Uterus (tissue), 3 donors: ENCODE measurements at regions not wholly inside any gene's neighbourhood (a gene's known extent, or its start where the extent isn't known, plus 50 kb on each side); places are given as distances from the start of the nearest gene placed in this dataset.

Experiments
- DNase-seq, 2 donors: peaks; one replicate each; pipeline ENCODE4 v3.0.0-alpha.2; 2019 to 2020
- H3K27ac ChIP-seq, 2 donors: fragments of 200-600 bp; sonication (generic); 1 replicate in 1 of 2; 2 replicates in 1 of 2; pipeline ENCODE4 v1.5.1; 2016 to 2018
- H3K27me3 ChIP-seq, 2 donors: fragments of 200-600 bp; sonication (generic); one replicate each; pipeline ENCODE4 v1.5.1; 2018 to 2019; ENCODE audit warnings: control low read depth in 1 of 2
- H3K36me3 ChIP-seq, 2 donors: fragments of 200-600 bp; sonication (generic); one replicate each; pipeline ENCODE4 v1.5.1; 2019; ENCODE audit warnings: control low read depth in 1 of 2
- H3K4me1 ChIP-seq, 2 donors: fragments of 200-600 bp; sonication (generic); one replicate each; pipeline ENCODE4 v1.5.1; 2018 to 2019; ENCODE audit warnings: control low read depth in 1 of 2
- H3K4me3 ChIP-seq, 2 donors: fragments of 200-600 bp; sonication (generic); 1 replicate in 1 of 2; 2 replicates in 1 of 2; pipeline ENCODE4 v1.5.1; 2018 to 2019; ENCODE audit warnings: mild to moderate bottlenecking in 1 of 2
- H3K9me3 ChIP-seq, 2 donors: fragments of 200-600 bp; sonication (generic); one replicate each; pipeline ENCODE4 v1.5.1; 2019; ENCODE audit warnings: control low read depth in 1 of 2
- CTCF ChIP-seq, 4 experiments: fragments of 200-600 bp in 2 of 4; fragments of 450-650 bp in 2 of 4; sonication (generic) in 2 of 4; IDR thresholded peaks; one replicate each; pipeline ENCODE4 v1.5.1; 2016 to 2019; ENCODE audit warnings: antibody characterized with exemption in 4 of 4, mild to moderate bottlenecking in 2 of 4, moderate library complexity in 1 of 4
- POLR2A ChIP-seq, 2 donors: fragments of 450-650 bp; IDR thresholded peaks; one replicate each; pipeline ENCODE4 v1.6.1; 2016; ENCODE audit warnings: antibody characterized with exemption in 2 of 2, mild to moderate bottlenecking in 1 of 2, moderate library complexity in 1 of 2
- intact Hi-C: fragments of 100-400 bp; cut with DNase I; formaldehyde crosslinking; loops from one replicate; pipeline ENCODE4 v1.15.1; 2023; ENCODE audit warnings: low total_unique reads
- donor health status: DM: yes; HTN: yes; CAD: no.

- intact Hi-C loops: no loop called here
- Histone ChIP-seq H3K4me3 (no peak overlapping the region), H3K36me3 (no peaks in the 10 kb centered on the region), H3K4me1 (no peaks in the 10 kb centered on the region), H3K9me3 (no peaks in the 10 kb centered on the region), H3K27me3 (no peaks in the 10 kb centered on the region), H3K27ac (no peak overlapping the region)
- no peak for TF ChIP-seq CTCF (IDR thresholded peaks at IDR 0.05)
- no peak for TF ChIP-seq POLR2A (IDR thresholded peaks at IDR 0.05)
- DNase-seq: no peak
These were observed 65.0 kb upstream of the POU2AF1 start for GRCh38 chr11:111444040-111444439.

GRCh38 chr11:111443640-111444039 lies 64.6 kb upstream of the POU2AF1 start:
- intact Hi-C loops: no loop called here
- Histone ChIP-seq H3K9me3 (no peaks in the 10 kb centered on the region), H3K4me1 (no peaks in the 10 kb centered on the region), H3K36me3 (no peaks in the 10 kb centered on the region), H3K4me3 (no peak overlapping the region), H3K27ac (no peak overlapping the region), H3K27me3 (no peaks in the 10 kb centered on the region)
- TF ChIP-seq POLR2A (IDR thresholded peaks at IDR 0.05): no peak
- TF ChIP-seq CTCF (IDR thresholded peaks at IDR 0.05): no peak
- DNase-seq: no peak

GRCh38 chr11:111443032-111443431 lies 64.0 kb upstream of the POU2AF1 start:
- Histone ChIP-seq H3K27ac (no peak overlapping the region), H3K4me3 (no peak overlapping the region), H3K36me3 (no peaks in the 10 kb centered on the region), H3K4me1 (no peaks in the 10 kb centered on the region), H3K9me3 (no peaks in the 10 kb centered on the region), H3K27me3 (no peaks in the 10 kb centered on the region)
- intact Hi-C loops: no loop called here
- no peak for TF ChIP-seq POLR2A (IDR thresholded peaks at IDR 0.05)
- no peak for TF ChIP-seq CTCF (IDR thresholded peaks at IDR 0.05)
- DNase-seq: no peak

- H3K27ac ChIP-seq: peak overlapping the region; percentile 46 to 55
- H3K9me3 ChIP-seq: no peaks in the 10 kb centered on the region
- H3K4me3 ChIP-seq: no peak overlapping the region
- H3K36me3 ChIP-seq: no peaks in the 10 kb centered on the region
- DNase-seq: peak in 1 of 2 donors; percentile 82
- H3K4me1 ChIP-seq: peaks cover 0 to 7% of the 10 kb centered on the region in 2 donors
- intact Hi-C loops: no loop called here
- H3K27me3 ChIP-seq: no peaks in the 10 kb centered on the region
- TF ChIP-seq POLR2A (IDR thresholded peaks at IDR 0.05): no peak
- no peak for TF ChIP-seq CTCF (IDR thresholded peaks at IDR 0.05)
These were observed 62.4 kb upstream of the POU2AF1 start for GRCh38 chr11:111441443-111441842.

GRCh38 chr11:111440416-111441205 lies 61.5 kb upstream of the POU2AF1 start:
- no peak overlapping the region for H3K4me3 ChIP-seq
- DNase-seq: no peak

More at GRCh38 chr11:111440416-111441205, 61.5 kb upstream of the POU2AF1 start:
- Histone ChIP-seq H3K9me3 (no peaks in the 10 kb centered on the region), H3K4me1 (peaks cover 0 to 7% of the 10 kb centered on the region in 2 donors), H3K27me3 (no peaks in the 10 kb centered on the region), H3K36me3 (no peaks in the 10 kb centered on the region), H3K27ac (peak overlapping the region; percentile 50 to 67)
- no peak for TF ChIP-seq POLR2A (IDR thresholded peaks at IDR 0.05)
- TF ChIP-seq CTCF (IDR thresholded peaks at IDR 0.05): no peak
- intact Hi-C loops: no loop called here
